CD1c-positive myeloid dendritic cell (primary cell): ENCODE measurements at regions not wholly inside any gene's neighbourhood (a gene's known extent, or its start where the extent isn't known, plus 50 kb on each side); places are given as distances from the start of the nearest gene placed in this dataset.

Experiments
- DNase-seq: peaks from one replicate; pipeline ENCODE4 v3.0.0-alpha.2; 2016; ENCODE audit errors: extremely low spot score

GRCh38 chr1:172980971-172981370 lies 69.8 kb downstream of the TNFSF18 start:
- no peak for DNase-seq
